Right forelimb (tissue), 1 donor: ENCODE measurements at regions not wholly inside any gene's neighbourhood (a gene's known extent, or its start where the extent isn't known, plus 50 kb on each side); places are given as distances from the start of the nearest gene placed in this dataset.
"Not testable (repeated sequence)": the region's sequence is repeated elsewhere in the genome, so short reads cannot be mapped to it uniquely, and the experiment has no call there.

Experiments used
- DNase-seq: peaks from one replicate; pipeline ENCODE4 v3.0.0-alpha.2; 2018

DNA sequence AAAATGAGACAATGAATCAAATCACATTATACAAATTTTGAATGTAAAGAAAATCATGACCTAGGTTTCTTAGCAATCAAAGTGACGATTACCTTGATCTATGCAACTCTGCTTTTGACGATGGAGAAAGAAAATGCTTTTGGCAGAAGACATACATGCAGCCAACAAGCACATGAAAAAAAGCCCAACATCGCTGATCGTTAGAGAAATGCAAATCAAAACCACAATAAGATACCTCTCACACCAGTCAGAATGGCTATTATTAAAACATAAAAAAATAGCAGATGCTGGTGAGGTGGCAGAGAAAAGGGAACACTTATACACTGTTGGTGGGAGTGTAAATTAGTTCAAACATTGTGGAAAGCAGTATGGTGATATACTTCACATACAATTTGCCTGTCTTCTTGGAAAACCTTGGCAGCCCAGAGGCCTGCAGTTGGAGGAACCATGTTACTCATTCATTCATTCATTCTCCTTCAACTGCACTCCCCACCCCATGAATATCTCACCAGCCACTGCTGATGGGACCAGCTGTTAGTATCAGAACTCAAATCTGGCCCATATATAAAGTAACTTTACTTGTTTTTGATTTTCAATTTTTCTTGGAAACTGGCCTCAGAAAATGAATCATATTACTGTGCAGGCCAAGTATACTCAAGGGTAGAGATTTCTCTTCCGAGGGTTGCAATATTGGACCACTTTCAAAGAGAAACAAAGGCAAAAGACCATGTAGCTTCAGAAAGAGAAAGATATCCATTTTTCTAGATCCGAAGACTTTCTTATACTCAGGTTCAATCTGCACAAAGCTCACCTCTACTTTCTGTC, 358.6 kb upstream of the ARHGEF26 start:
- no peak for DNase-seq

DNA sequence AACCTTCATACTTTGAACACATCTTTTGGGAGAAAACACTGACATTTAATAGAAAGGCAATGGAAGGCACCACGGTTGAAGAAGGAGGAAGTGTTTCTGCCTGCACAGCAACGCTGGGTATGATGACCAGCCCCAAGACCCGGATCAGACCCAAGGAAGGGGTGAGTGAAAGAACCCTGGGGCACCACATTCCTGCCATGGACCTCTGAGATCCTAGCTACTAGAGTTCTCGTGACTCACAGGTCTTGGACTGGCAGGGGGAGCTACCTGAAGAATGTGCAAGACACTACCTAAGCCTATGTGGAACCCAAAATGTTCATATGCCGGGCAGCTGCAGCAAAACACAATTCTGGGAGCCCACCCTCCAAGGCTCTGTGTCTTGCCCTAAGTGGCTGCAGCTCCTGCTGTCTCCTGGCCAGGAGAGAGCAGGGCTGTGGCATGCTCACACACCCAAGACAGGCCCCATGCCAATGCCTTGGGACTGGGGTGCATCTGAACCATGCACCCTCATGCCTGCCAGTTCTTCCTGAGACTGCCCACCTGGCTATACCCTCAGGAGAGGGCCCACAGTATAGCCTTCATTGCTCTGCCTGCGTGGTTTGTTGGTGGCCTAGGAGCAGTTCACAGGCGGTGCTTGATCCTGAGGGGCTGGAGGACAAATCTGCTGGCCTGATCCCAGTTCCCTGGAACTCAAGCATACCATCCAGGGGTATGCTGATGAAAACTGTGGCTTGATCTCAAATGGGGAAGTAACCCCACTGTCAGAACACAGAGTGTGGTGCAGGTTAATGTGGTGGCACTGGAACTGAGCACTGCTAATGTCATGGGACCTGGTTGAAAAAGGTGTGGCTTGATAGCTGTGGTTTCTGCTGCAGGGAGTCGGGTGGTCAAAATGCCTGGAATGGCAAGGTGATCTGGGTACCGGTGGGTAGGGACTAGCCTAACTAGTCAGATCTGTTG, 353.3 kb upstream of the ARHGEF26 start:
- DNase-seq = no peak

DNA sequence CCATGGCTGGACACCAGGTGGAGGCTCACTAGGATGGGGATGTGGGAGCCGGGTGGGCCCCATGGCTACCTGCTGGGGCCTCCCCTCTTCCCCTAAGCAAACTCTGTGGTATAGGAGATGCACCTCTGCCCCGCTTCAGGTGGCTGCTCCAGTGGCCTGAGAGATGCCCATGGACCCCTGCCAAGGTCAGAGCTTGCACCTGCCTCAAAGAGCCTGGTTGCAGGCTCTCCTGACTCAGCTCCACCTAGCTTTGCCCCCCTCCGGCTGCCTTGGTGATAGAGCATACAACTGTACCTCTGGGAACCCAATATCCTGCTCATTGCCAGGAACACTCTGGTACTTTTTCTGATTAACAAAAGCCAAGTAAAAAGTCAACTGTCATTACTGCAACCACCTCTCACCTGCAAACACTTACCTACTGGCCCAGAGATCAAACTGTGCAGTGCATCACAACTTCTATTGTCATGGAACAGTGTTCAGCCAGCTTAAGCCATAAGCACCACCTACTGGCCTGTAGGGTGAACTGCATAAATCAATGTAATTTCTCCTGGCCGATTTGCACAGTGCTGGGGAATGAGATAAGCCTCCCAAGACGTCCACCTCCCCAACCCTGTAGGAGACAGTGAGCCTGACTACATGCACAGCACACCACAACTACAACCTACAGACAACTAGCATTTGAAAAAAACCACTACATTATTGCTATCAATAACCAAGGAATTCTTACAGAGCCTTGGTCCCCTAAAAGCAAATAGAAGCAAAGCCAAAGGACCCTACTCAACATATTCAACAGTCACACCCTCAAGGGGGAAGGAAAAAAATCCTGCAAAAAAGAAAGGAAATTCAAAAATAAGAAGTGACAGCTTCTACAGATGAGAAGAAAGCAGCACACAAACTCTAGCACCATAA, 352.4 kb upstream of the ARHGEF26 start:
- DNase-seq = no peak

DNA sequence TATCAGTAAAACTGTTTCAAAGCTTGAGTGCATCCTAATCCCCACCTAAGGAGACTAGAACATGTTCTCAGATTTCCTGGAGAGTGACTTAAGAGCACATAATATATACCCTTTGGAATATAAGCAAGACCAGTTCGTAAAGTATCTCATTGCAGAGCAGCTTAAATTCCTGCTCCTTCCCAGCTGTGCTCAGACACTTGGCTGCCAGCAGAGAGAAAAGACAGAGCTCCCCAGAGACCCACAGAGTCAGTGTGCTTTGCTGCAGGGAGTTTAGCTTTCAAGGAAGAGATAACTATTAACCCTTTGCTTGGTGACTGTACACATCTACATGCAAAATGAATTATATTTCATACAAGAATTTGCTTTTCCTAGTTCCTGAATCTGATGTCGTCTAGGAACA, 338.1 kb upstream of the ARHGEF26 start:
- DNase-seq = no peak

DNA sequence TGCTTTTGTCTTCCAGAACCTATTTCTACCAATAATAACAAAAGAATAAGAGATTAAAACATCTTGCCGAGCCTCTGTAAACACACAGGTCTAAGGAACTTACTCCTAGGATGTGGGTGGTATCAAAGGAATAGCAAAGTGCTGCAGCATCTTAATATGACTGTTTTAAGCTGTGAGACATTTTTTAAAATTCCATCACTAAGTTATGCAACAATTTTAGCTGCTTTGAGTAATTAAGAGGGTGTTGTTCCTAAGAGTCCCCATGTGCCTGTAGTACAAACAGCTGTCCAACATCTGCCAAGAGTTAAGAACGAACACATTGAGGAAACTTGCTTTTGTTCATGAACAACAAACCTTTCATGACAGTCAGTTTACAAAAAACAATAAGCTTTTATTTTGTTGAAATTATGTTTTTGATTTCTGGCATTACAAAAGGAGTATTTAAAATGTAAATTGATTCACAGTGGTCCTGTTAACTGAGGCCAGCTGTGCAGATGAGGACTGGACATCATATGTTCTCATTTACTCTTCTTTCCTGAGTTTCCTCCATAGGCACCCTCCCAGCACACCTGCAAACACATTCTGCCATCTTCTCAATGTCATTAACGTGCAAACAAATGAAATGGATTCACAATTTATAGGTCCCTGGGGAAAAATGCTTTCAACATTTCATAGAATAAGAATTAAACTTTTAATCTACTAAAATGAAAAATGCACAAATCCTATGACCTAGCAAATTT, 337.3 kb upstream of the ARHGEF26 start:
- DNase-seq = no peak

DNA sequence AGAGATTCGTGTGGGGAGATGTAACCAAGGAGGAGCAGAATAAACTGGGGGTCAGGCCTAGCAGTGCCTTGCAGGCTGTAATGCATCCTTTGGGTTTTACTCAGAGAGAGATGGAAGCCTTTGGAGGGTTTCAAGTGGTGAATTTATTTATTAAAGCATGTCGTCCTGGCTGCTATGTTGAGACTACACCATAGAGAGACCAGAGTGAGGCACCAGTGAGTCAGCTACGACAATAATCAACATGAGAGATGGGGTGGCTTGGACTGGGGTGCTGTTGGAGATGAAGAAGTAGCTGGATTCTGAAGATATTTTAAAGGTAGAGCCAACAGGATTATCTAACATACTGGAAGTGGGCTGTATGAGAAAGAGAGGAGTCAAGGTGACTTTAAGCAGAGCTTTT, 335.3 kb upstream of the ARHGEF26 start:
- no peak for DNase-seq

DNA sequence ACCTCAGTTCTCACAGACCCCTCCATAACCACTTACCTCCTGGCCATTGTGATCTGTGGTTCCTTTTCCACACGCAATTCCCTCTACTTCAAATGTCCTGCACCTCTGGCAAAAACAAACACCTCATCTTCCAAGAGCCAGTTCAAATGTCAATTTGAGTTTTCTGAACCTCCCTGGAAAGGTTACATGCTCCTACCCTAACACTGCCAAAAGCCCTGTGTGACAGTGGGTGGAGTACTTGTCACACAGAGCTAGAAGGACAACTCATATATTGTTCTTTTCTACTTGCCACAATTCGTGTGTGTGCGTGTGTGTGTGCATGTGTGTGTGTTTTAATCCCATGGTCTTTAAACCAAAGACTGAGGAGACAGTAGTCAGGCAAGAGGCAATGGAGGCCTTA, 331.8 kb upstream of the ARHGEF26 start:
- DNase-seq = no peak

DNA sequence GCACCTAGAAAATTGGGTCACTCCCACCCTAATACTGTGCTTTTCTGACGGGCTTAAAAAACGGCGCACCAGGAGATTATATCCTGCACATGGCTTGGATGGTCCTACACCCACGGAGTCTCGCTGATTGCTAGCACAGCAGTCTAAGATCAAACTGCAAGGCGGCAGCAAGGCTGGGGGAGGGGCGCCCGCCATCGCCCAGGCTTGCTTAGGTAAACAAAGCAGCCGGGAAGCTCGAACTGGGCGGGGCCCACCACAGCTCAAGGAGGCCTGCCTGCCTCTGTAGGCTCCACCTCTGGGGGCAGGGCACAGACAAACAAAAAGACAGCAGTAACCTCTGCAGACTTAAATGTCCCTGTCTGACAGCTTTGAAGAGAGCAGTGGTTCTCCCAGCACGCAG, 324.1 kb upstream of the ARHGEF26 start:
- DNase-seq = not testable (repeated sequence)

DNA sequence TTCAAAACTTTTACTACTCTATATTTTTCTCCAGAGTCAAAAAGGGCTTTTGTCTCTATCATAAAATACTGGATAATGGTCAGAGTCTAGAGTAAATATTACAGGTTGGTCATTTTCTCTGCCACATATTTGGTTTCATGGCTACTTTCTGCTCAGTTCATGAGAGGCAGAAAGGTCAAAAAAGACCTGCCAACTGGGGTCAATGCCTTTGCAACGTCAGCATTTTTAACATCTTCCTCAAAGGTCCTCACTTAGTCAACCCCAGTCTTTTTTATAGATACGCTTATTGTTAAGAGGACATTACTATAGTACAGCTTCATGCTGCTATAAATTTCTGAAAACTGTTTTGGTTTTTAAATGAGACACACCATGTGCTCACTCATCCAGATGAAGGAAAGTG, 312.1 kb upstream of the ARHGEF26 start:
- DNase-seq = no peak

DNA sequence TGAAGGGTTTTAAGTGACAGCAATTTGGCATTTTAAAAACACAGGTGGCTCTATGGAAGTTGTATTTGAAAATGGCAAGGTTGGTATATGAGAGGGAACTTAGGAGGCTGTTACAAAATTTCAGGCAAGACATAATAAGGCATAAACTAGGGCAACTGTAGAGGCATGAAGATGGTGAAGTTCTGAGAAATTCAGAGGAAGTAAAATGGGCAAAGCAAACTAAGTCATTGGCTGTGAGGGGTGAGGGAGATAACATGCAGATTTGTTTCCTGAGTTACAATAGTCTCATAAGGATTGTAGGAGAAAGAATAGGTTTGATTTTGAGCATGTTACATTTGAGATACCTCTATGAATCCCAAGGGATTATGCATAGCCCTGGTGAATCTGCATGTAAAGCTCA, 302.9 kb upstream of the ARHGEF26 start:
- no peak for DNase-seq

DNA sequence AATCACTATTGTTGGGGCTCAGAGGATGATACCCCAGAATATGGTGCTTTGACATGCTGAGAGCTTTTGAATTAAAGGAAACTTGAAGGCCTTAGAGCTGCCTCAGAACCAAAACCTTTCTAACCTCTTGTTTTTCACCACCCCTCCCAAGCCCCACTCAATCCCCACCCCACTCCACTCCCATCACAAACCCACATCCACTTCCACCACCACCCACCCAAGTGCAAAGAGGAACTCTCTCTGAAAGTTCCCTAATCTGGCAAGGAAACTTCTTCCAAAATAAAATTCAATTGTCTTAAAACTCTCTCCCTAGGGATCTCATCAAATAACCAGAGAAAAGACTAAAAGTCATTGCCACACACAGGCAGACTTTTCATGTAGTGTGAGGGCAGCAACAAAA, 301.2 kb upstream of the ARHGEF26 start:
- no peak for DNase-seq

DNA sequence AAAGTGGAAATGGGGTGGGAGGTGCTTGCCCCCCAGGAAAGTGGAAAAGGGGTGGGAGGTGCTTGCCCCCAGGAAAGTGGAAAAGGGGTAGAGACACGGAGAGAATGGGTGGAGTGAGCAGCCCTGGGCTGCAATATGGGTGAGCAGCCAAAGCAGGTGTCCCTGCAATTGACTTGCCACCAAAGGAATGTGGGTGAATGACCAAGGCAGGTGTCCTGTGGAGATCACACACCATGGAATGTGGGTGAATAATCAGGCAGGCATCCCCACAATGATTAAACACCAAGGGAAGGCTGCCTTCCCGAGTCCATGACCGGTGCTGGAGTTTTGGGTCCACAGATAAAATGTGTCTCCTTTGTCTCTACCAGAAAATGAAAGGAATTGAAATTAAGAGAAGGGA, 292.8 kb upstream of the ARHGEF26 start:
- DNase-seq = not testable (repeated sequence)

DNA sequence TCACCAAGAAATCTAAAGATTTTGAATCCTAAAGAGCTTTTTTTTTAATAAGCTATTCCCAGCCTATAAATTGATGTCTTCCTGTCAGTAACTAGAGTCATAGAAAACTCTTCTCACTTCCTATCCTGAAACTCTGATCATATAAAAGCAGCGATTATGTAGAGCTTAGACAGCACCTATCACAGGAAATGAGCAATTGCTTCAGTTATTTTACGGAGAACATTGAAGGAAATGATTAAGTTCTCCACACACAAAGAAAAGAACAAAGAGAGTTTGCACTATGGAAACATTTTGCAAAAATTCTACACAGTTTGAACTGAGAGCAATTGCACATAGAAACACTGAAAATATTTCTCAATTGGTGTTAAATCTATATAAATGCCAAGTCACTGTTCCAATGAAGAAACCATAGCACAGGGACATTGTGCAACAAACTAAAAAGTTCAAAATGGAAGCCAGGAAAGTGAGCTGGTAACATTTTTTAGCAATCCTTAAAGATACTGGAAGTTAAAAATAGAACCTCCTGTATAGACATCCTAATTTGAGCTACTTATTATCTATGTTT, 291.5 kb upstream of the ARHGEF26 start:
- no peak for DNase-seq

DNA sequence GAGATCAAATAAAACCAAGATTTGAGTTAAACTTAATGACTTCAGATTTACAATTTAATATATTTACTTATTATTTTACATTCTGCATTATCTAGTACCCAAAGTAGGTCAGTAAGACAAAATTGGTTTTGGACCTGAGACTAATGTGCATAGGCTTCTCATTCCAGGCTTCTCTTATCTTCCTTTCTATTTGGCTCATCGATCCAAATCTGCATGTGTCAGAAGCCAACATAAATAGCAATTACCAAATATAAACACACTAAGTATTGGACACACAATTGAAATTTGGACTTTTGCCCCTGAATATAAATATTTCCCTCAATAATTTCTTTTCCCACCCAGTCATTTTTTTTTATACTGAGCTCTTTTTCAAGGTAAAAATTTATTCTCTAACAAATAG, 290.6 kb upstream of the ARHGEF26 start:
- no peak for DNase-seq

DNA sequence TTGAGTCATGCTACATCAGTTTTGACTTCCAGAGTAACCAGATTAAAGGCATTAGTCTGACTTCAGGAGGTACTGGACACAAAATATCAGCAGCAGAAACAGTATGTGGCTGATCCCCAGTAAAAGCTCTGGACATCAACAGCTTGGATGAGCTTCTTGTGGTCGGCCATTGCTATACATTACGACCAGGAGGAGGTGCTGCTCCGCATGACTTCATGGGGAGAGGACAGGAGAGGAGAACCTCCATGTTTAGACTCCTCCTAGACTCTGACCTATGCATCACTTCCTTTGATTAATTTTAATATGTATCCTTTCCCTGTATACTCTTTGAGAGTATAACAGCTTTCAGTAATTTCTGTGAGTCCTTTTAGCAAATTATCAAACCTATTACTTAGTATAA, 285.6 kb upstream of the ARHGEF26 start:
- DNase-seq = no peak

DNA sequence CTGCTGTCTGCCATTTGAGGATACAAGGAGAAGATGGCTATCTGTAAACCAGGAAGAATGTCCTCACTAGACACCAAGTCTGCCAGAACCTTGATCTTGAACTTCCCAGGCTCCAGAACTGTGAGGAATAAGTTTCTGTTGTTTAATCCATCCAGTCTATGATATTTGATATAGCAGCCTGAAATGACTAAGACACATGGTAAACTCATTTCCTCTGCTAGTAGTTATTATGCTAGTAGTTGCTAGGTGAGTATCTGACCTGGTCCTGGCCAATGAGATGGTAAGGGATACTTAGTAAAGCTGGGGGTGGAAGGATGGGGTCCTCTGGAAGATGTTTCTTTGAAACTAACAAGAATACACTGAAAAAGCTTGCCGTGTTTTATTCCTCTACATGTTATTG, 280.7 kb upstream of the ARHGEF26 start:
- DNase-seq = no peak

DNA sequence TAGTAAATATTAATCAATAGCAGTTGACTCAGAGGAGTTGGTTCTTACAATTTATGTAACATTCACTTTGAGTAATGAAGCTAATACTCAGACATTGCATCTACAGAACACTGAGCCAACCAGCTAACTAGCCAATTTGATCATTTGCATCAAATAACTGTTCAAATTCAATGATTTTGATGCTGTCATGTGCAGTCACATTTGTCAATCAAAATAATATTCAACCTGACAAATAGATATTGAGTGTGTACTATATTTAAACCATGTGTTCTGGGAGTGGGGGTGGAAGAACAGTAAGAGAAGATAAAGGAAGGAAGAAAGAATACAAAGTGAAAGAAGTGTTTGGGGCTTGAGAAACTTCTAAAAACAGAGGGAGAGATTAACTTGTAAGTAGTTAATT, 277.2 kb upstream of the ARHGEF26 start:
- DNase-seq = no peak

DNA sequence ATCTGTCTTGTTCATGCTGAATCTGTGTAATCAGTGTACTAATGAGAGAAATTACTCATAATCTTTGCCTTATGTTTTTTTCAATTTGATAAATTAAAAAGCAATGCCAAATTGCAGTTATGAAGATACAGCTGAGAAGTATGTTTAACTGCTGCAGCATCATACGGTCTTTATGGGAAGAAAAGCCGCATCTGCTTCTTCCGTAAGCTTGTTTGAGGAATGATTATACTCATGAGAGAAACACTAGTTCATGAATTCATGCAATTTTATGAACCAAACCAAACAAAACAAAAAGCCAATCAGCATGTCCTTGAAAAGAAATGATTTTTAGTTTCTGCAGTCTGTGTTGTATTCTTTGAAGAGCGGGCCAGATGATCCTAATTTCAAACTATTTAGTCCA, 275.9 kb upstream of the ARHGEF26 start:
- no peak for DNase-seq

DNA sequence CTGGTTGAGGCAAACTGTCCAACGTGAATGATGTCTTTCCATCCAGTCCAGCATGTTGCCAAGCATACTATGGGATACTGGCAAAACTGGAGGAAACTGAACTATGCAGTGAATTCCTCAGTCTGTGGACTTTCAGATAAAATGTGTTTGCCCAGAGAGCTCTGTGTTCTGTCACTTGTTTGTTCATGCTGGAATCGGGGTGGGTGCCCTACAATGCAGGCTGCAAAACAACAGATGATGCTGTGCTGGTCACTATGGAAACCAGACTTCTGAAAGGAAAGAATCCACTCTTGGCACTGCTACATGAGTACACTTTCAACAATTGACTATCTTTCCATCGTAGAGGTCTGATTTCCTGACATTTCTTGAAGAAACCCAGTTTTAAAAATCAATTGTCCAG, 272.5 kb upstream of the ARHGEF26 start:
- DNase-seq = no peak

DNA sequence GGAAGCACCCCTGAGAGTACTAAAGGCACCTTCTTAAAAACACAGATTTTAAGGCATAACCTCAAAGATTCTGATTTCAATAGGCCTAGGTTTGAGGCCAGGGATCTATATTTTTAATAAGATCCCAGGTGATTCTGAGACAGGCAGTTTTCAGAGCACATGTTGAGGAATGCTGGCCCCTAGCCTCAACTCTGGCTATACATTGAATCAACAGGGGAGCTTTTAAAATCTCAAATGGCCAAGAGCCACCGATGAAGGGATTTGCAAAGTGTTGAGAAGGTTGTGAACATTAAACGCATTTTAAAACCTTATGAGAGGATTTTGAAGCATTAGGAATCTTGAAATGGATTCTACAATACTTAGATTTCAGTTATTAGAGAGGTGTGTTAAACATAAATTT, 268.8 kb upstream of the ARHGEF26 start:
- no peak for DNase-seq

DNA sequence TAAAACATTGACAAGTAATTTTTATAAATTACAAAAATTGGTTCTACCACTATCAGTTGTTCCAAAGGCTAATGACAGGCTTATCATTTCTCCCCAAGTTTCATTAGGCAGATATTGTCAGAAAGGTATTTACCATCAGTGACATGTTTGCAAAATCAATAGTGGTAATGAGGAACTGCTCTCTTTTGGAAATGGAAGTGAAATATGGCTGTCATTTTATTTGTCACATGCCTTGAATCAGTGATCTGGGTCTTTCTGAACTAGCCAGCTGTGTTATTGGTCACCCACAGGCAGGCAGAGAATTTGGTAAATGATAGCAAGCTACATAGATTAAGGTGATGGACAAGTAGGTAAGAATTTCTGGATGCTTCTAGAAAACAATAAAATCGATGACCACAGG, 268.0 kb upstream of the ARHGEF26 start:
- no peak for DNase-seq

DNA sequence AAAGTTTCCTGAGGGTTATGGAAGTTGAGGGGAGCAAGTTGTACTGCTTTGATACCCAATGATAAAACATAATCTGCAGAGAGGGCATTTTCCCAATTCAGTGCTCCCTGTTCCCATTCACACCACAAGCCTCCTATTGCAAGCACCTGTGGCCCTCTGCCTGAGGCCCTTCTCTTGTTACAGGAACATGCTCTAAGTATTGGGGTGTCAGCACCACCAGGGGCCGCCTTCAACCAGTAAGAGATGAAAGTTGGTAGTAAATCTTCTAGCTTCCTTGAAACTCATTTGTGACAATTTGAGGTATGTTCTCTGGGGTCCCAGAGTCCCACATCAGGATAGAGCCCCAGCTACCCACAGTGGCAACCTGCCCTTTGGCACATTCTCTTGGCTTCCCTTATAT, 265.4 kb upstream of the ARHGEF26 start:
- no peak for DNase-seq
